SKM-1 (cell line): ENCODE measurements at regions not wholly inside any gene's neighbourhood (a gene's known extent, or its start where the extent isn't known, plus 50 kb on each side); places are given as distances from the start of the nearest gene placed in this dataset.

Experiments used
- DNase-seq: peaks from one replicate; lab custom pipeline; 2025; ENCODE audit not compliant: unreplicated experiment; lab: John Stamatoyannopoulos, UW

GRCh38 chr4:111537871-111538270, 607.4 kb upstream of the FAM241A start:
- DNase-seq: no peak

GRCh38 chr4:111540671-111541070, 604.6 kb upstream of the FAM241A start:
- no peak for DNase-seq

GRCh38 chr4:111542056-111542455, 603.2 kb upstream of the FAM241A start:
- DNase-seq: no peak

GRCh38 chr4:111546881-111547280, 598.4 kb upstream of the FAM241A start:
- no peak for DNase-seq

GRCh38 chr4:111556141-111556781, 589.0 kb upstream of the FAM241A start:
- no peak for DNase-seq

- DNase-seq: no peak
Observed at GRCh38 chr4:111556851-111557250, 588.4 kb upstream of the FAM241A start.

- DNase-seq: no peak
Observed at GRCh38 chr4:111562826-111563225, 582.4 kb upstream of the FAM241A start.

GRCh38 chr4:111572470-111572869, 572.8 kb upstream of the FAM241A start:
- DNase-seq: no peak

GRCh38 chr4:111573386-111573785, 571.9 kb upstream of the FAM241A start:
- DNase-seq: no peak

GRCh38 chr4:111579767-111580166, 565.5 kb upstream of the FAM241A start:
- no peak for DNase-seq

GRCh38 chr4:111595456-111595855, 549.8 kb upstream of the FAM241A start:
- no peak for DNase-seq

GRCh38 chr4:111596491-111596890, 548.8 kb upstream of the FAM241A start:
- no peak for DNase-seq

- DNase-seq: no peak
Observed at GRCh38 chr4:111601671-111602070, 543.6 kb upstream of the FAM241A start.

GRCh38 chr4:111602848-111603247, 542.4 kb upstream of the FAM241A start:
- DNase-seq: no peak

- DNase-seq: no peak
Observed at GRCh38 chr4:111605111-111605510, 540.1 kb upstream of the FAM241A start.

GRCh38 chr4:111610681-111611080, 534.6 kb upstream of the FAM241A start:
- DNase-seq: no peak

- DNase-seq: no peak
Observed at GRCh38 chr4:111618908-111619307, 526.3 kb upstream of the FAM241A start.

GRCh38 chr4:111628437-111628836, 516.8 kb upstream of the FAM241A start:
- no peak for DNase-seq

- no peak for DNase-seq
Observed at GRCh38 chr4:111630705-111631104, 514.5 kb upstream of the FAM241A start.

GRCh38 chr4:111631215-111631999, 513.8 kb upstream of the FAM241A start:
- no peak for DNase-seq

GRCh38 chr4:111632641-111633151, 512.6 kb upstream of the FAM241A start:
- DNase-seq: no peak

- DNase-seq: no peak
Observed at GRCh38 chr4:111633663-111634266, 511.5 kb upstream of the FAM241A start.
